ENCODE measurements at regions not wholly inside any gene's neighbourhood (a gene's known extent, or its start where the extent isn't known, plus 50 kb on each side); places are given as distances from the start of the nearest gene placed in this dataset.

- WGBS (ENCODE audit: low lambda C conversion rate), result 3% methylated on average over 1 of the region's 1 CpG
- ChIA-PET POLR2A (no interaction called here), CTCF (ENCODE audit: low intra/inter-chr PET ratio, low total read pairs) (no interaction called here)
- BruUV-seq (replicated peaks), result no TSS peak
- no peak overlapping the region for H3K9ac ChIP-seq (ENCODE audit: insufficient read depth, low read depth, low read length)
- peaks cover 17% of the 10 kb centered on the region; the same call in 1 of the 2 replicates for H3K9me3 ChIP-seq (ENCODE audit: low read length)
- no peak for ATAC-seq
- FAIRE-seq, result no peak
- no peak for DNase-seq (ENCODE audit: low spot score)
- H3K27me3 ChIP-seq (ENCODE audit: control insufficient read depth in 1 of 2, insufficient read depth in 2 of 2, low read length in 2 of 2), result no peaks in the 10 kb centered on the region
- H3K36me3 ChIP-seq (replicated peaks in 1 of 2; ENCODE audit: control insufficient read depth in 1 of 2, insufficient read depth in 2 of 2, low read length in 2 of 2), result no peaks in the 10 kb centered on the region
- H3K4me3 ChIP-seq (replicated peaks in 1 of 3; ENCODE audit: insufficient read depth in 1 of 3, low read depth in 2 of 3, low read length in 3 of 3), result no peak overlapping the region
- no peak overlapping the region for H2AFZ ChIP-seq (ENCODE audit: low read length)
- TF ChIP-seq POLR2A (IDR thresholded peaks at IDR 0.05; ENCODE audit: insufficient read depth in 1 of 2, low read depth in 2 of 2, low read length in 2 of 2) (no peak), MAFK (conservative IDR thresholded peaks at IDR 0.05 in 1 of 2, IDR thresholded peaks at IDR 0.05 in 1 of 2; ENCODE audit: low read length in 2 of 2) (peak in 1 of 2 experiments; percentile 5; a peak in 1 of 4 replicates)
- intact Hi-C loops (cut with micrococcal nuclease; ENCODE audit: unreplicated experiment) (no loop called here), in situ Hi-C loops (cut with HindIII; ENCODE audit: extremely low pct_ligation_motif_present, low pct_unique_long_range_greater_than_20kb) (no loop called here)
- H3K4me2 ChIP-seq (ENCODE audit: low read depth, low read length), result no peak overlapping the region
- no peaks in the 10 kb centered on the region for H3K79me2 ChIP-seq (ENCODE audit: insufficient read depth, low read length)
- no peaks in the 10 kb centered on the region for H3K4me1 ChIP-seq (ENCODE audit: insufficient read depth, low read length)
- H4K20me1 ChIP-seq (ENCODE audit: insufficient read depth, low read length), result no peaks in the 10 kb centered on the region
- no peak overlapping the region for H3K27ac ChIP-seq (ENCODE audit: extremely low read length, insufficient read depth, low read length)
Observed at GRCh38 chr4:159460371-159460770, 357.5 kb downstream of the RAPGEF2 start.

GRCh38 chr4:159463235-159463634 lies 360.4 kb downstream of the RAPGEF2 start:
- Histone ChIP-seq H3K27me3 (ENCODE audit: control insufficient read depth in 1 of 2, insufficient read depth in 2 of 2, low read length in 2 of 2) (no peaks in the 10 kb centered on the region; a peak in 1 of 5 replicates), H2AFZ (ENCODE audit: low read length) (no peak overlapping the region), H3K9me3 (ENCODE audit: low read length) (peaks cover 17% of the 10 kb centered on the region; the same call in 1 of the 2 replicates), H3K36me3 (replicated peaks in 1 of 2; ENCODE audit: control insufficient read depth in 1 of 2, insufficient read depth in 2 of 2, low read length in 2 of 2) (no peaks in the 10 kb centered on the region), H3K4me1 (ENCODE audit: insufficient read depth, low read length) (no peaks in the 10 kb centered on the region), H4K20me1 (ENCODE audit: insufficient read depth, low read length) (no peaks in the 10 kb centered on the region), H3K4me2 (ENCODE audit: low read depth, low read length) (no peak overlapping the region), H3K79me2 (ENCODE audit: insufficient read depth, low read length) (no peaks in the 10 kb centered on the region), H3K9ac (ENCODE audit: insufficient read depth, low read depth, low read length) (no peak overlapping the region), H3K27ac (ENCODE audit: extremely low read length, insufficient read depth, low read length) (no peak overlapping the region), H3K4me3 (replicated peaks in 1 of 3; ENCODE audit: insufficient read depth in 1 of 3, low read depth in 2 of 3, low read length in 3 of 3) (no peak overlapping the region)
- POLR2A ChIA-PET, result no interaction called here
- no TSS peak for BruUV-seq (replicated peaks)
- ATAC-seq (peak; percentile 52; the same call in 1 of the 3 replicates), DNase-seq (ENCODE audit: low spot score) (no peak), FAIRE-seq (no peak)
- intact Hi-C loops (cut with micrococcal nuclease; ENCODE audit: unreplicated experiment), result no loop called here
- 5% methylated on average over 2 of the region's 2 CpGs for WGBS (ENCODE audit: low lambda C conversion rate)
- in situ Hi-C loops (cut with HindIII; ENCODE audit: extremely low pct_ligation_motif_present, low pct_unique_long_range_greater_than_20kb), result no loop called here
- CTCF ChIA-PET (ENCODE audit: low intra/inter-chr PET ratio, low total read pairs), result no interaction called here
- TF ChIP-seq MBD4 (IDR thresholded peaks at IDR 0.05; ENCODE audit: borderline replicate concordance, low read length) (no peak), ZSCAN30 (CRISPR knock-in tag; IDR thresholded peaks at IDR 0.05) (no peak), RXRB (CRISPR knock-in tag; IDR thresholded peaks at IDR 0.05; ENCODE audit: borderline replicate concordance) (no peak), ZNF101 (CRISPR knock-in tag; IDR thresholded peaks at IDR 0.05; ENCODE audit: borderline replicate concordance, low read depth) (no peak), FOXK2 (IDR thresholded peaks at IDR 0.05) (no peak), ZNF280D (CRISPR knock-in tag; IDR thresholded peaks at IDR 0.05) (no peak), MXI1 (IDR thresholded peaks at IDR 0.05; ENCODE audit: borderline replicate concordance, low read depth, low read length) (no peak), ZNF75D (CRISPR knock-in tag; IDR thresholded peaks at IDR 0.05; ENCODE audit: borderline replicate concordance) (no peak), SMARCC2 (IDR thresholded peaks at IDR 0.05) (no peak), ZNF326 (CRISPR knock-in tag; IDR thresholded peaks at IDR 0.05; ENCODE audit: borderline replicate concordance) (no peak), ZNF34 (CRISPR knock-in tag; IDR thresholded peaks at IDR 0.05; ENCODE audit: borderline replicate concordance) (no peak), ZNF616 (CRISPR knock-in tag; IDR thresholded peaks at IDR 0.05; ENCODE audit: low read depth) (no peak), POGK (CRISPR knock-in tag; conservative IDR thresholded peaks at IDR 0.05) (no peak), SRF (IDR thresholded peaks at IDR 0.05; ENCODE audit: low read depth, low read length) (no peak)
